MM.1S (cell line): ENCODE measurements at regions not wholly inside any gene's neighbourhood (a gene's known extent, or its start where the extent isn't known, plus 50 kb on each side); places are given as distances from the start of the nearest gene placed in this dataset.

Experiments
- DNase-seq: peaks from one replicate; pipeline ENCODE4 v3.0.0-alpha.2; 2015
- H2AFZ ChIP-seq: fragments of 300-600 bp; sonication (generic); 2 replicates; pipeline ENCODE4 v1.6.0; 2016; ENCODE audit warnings: antibody characterized with exemption, low read length
- H3F3A ChIP-seq: fragments of 300-600 bp; sonication (generic); 2 replicates; pipeline ENCODE4 v1.6.1; 2016; ENCODE audit warnings: mild to moderate bottlenecking, antibody characterized with exemption, low read length, moderate library complexity, mixed read lengths; ENCODE audit not compliant: insufficient read depth
- H3K27ac ChIP-seq: fragments of 300-600 bp; sonication (generic); 2 replicates; pipeline ENCODE4 v1.5.1; 2016; ENCODE audit warnings: mild to moderate bottlenecking, low read length
- H3K27me3 ChIP-seq: fragments of 300-600 bp; sonication (generic); replicated peaks from 2 replicates; pipeline ENCODE4 v1.6.0; 2016; ENCODE audit warnings: low read length; ENCODE audit not compliant: insufficient read depth
- H3K36me3 ChIP-seq: fragments of 300-600 bp; sonication (generic); replicated peaks from 2 replicates; pipeline ENCODE4 v1.6.1; 2016; ENCODE audit warnings: mild to moderate bottlenecking, low read length, mixed read lengths; ENCODE audit not compliant: insufficient read depth
- H3K4me1 ChIP-seq: fragments of 300-600 bp; sonication (generic); 2 replicates; pipeline ENCODE4 v1.6.1; 2016; ENCODE audit warnings: low read length, mixed read lengths
- H3K4me2 ChIP-seq: fragments of 300-600 bp; sonication (generic); 2 replicates; pipeline ENCODE4 v1.6.0; 2016; ENCODE audit warnings: low read depth, low read length
- H3K4me3 ChIP-seq: fragments of 300-600 bp; sonication (generic); 2 replicates; pipeline ENCODE4 v1.5.1; 2016; ENCODE audit warnings: low read length, mixed read lengths
- H3K79me2 ChIP-seq: fragments of 300-600 bp; sonication (generic); 2 replicates; pipeline ENCODE4 v1.6.1; 2016; ENCODE audit warnings: mixed run types, low read length, mixed read lengths
- H3K9ac ChIP-seq: fragments of 300-600 bp; sonication (generic); 2 replicates; pipeline ENCODE4 v1.6.1; 2016; ENCODE audit warnings: low read length, mixed read lengths
- H3K9me2 ChIP-seq: fragments of 300-600 bp; sonication (generic); replicated peaks from 2 replicates; pipeline ENCODE4 v1.6.1; 2016; ENCODE audit warnings: mild to moderate bottlenecking, low read length, mixed read lengths; ENCODE audit not compliant: insufficient read depth
- H3K9me3 ChIP-seq: fragments of 300-600 bp; sonication (generic); replicated peaks from 2 replicates; pipeline ENCODE4 v1.6.1; 2016; ENCODE audit warnings: mild to moderate bottlenecking, low read length, mixed read lengths; ENCODE audit not compliant: insufficient read depth
- H4K20me1 ChIP-seq: fragments of 300-600 bp; sonication (generic); 2 replicates; pipeline ENCODE4 v1.6.1; 2016; ENCODE audit warnings: mild to moderate bottlenecking, low read length, moderate library complexity, mixed read lengths; ENCODE audit not compliant: insufficient read depth
- EZH2 ChIP-seq: fragments of 300-600 bp; sonication (generic); optimal IDR thresholded peaks from 2 replicates; pipeline ENCODE3; 2017; ENCODE audit warnings: low read depth, mild to moderate bottlenecking, antibody characterized with exemption, low read length, mixed read lengths
- EZH2phosphoT487 ChIP-seq: fragments of 300-600 bp; sonication (generic); IDR thresholded peaks from 2 replicates; pipeline ENCODE4 v1.6.1; 2018; ENCODE audit warnings: antibody characterized with exemption, low read length
- TF ChIP-seq, protein P1 (sequence below): fragments of 300-600 bp; sonication (generic); IDR thresholded peaks from 2 replicates; pipeline ENCODE4 v1.5.1; 2016; ENCODE audit warnings: antibody characterized with exemption, low read length, mixed read lengths

DNA sequence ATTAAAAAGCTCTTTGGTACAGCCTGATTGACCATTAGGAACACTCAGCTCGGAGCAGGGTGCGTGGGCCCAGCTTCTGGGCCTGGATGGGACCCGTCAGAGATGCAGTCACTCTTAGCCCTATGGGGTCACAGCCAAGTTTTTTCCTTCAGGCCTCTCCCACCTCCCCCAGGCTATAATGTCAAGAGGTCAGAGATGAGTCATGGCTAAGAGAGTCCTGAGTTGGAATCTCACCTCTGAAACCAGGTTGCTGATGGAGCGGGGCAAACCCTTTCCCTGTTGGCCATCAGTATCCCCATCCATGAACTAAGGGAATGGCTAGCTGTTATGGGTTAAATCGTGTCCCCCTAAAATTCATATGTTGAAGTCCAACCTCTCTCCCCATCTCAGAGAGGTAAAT is 195.9 kb upstream of the POU3F1 start:
- no peaks in the 10 kb centered on the region for H3K9me3 ChIP-seq
- peaks cover 7% of the 10 kb centered on the region for H3K27me3 ChIP-seq
- no peaks in the 10 kb centered on the region for H3K9me2 ChIP-seq
- no peaks in the 10 kb centered on the region for H4K20me1 ChIP-seq
- H3F3A ChIP-seq = no peaks in the 10 kb centered on the region
- H3K79me2 ChIP-seq = no peaks in the 10 kb centered on the region
- H3K4me2 ChIP-seq = no peak overlapping the region
- H2AFZ ChIP-seq = no peak overlapping the region
- TF ChIP-seq EZH2 = no peak
- TF ChIP-seq, protein P1, sequence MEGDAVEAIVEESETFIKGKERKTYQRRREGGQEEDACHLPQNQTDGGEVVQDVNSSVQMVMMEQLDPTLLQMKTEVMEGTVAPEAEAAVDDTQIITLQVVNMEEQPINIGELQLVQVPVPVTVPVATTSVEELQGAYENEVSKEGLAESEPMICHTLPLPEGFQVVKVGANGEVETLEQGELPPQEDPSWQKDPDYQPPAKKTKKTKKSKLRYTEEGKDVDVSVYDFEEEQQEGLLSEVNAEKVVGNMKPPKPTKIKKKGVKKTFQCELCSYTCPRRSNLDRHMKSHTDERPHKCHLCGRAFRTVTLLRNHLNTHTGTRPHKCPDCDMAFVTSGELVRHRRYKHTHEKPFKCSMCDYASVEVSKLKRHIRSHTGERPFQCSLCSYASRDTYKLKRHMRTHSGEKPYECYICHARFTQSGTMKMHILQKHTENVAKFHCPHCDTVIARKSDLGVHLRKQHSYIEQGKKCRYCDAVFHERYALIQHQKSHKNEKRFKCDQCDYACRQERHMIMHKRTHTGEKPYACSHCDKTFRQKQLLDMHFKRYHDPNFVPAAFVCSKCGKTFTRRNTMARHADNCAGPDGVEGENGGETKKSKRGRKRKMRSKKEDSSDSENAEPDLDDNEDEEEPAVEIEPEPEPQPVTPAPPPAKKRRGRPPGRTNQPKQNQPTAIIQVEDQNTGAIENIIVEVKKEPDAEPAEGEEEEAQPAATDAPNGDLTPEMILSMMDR = no peak
- TF ChIP-seq EZH2phosphoT487 = no peak
- no peak for DNase-seq
- no peaks in the 10 kb centered on the region for H3K4me1 ChIP-seq
- H3K27ac ChIP-seq = no peak overlapping the region
- no peak overlapping the region for H3K4me3 ChIP-seq
- H3K9ac ChIP-seq = no peak overlapping the region
- H3K36me3 ChIP-seq = no peaks in the 10 kb centered on the region

DNA sequence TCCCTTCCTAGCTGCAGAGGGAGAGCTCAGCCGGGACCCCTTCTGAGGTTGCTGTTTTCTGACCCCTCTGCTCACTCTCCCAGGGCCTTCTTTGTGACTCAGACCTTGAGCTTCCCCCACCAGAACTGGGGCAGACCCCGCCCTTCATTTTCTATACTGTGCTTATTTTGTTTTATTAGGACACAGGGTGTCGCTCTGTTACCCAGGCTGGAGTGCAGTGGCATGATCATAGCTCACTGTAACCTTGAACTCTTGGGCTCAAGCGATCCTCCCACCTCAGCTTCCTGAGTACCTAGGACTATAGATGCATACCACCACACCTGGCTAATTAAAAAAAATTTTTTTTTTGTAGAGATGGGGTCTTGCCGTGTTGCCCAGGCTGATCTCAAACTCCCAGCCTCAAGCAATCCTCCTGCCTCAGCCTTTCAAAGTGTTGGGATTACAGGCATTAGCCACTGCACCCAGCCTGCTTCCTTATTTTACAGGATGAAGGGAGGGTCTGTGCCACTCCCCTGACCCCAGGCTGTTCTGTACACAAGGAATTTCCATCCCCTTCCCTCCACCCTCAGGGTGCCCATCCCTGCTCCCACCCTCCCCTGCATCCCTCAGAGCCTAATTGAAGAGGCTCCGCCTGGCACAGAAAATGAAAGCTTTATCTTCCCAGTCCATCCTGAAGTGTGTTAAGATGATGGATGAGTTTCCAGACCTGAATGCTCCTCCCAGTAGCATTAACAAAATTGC is 195.2 kb upstream of the POU3F1 start:
- no peak for DNase-seq
- Histone ChIP-seq H3K4me2 (no peak overlapping the region), H3K4me3 (no peak overlapping the region), H3K9ac (no peak overlapping the region), H4K20me1 (no peaks in the 10 kb centered on the region), H3K27ac (no peak overlapping the region), H3K9me2 (no peaks in the 10 kb centered on the region), H3K4me1 (no peaks in the 10 kb centered on the region), H3F3A (no peaks in the 10 kb centered on the region), H2AFZ (no peak overlapping the region), H3K36me3 (no peaks in the 10 kb centered on the region), H3K79me2 (no peaks in the 10 kb centered on the region), H3K9me3 (no peaks in the 10 kb centered on the region), H3K27me3 (peaks cover 1% of the 10 kb centered on the region)
- TF ChIP-seq EZH2phosphoT487 (no peak), EZH2 (no peak)
- TF ChIP-seq, protein P1 = no peak

DNA sequence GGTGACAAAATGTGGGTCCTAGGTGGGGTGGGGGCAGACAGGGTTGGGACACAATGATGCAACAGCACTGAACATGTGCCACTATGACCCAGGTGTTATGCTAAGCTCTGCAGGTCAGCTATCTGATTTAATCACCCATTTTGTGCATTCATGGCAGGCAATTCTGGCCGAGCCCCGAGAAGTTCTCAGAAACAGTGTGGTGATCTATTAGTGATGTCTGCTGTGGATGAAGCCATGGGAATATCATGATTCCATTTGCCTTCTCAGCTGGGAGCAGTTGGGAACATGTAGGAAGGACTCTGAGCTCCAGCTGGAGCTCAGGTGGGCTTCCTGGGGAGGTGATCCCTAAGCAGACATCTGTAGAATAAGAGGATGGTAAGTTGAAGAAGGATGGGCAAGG is 194.0 kb upstream of the POU3F1 start:
- H3K9me2 ChIP-seq = no peaks in the 10 kb centered on the region
- no peaks in the 10 kb centered on the region for H3K9me3 ChIP-seq
- no peaks in the 10 kb centered on the region for H3K36me3 ChIP-seq
- no peak for DNase-seq
- no peak overlapping the region for H3K4me2 ChIP-seq
- no peaks in the 10 kb centered on the region for H3K4me1 ChIP-seq
- H3K27me3 ChIP-seq = no peaks in the 10 kb centered on the region
- H3F3A ChIP-seq = no peaks in the 10 kb centered on the region
- no peak for TF ChIP-seq EZH2phosphoT487
- TF ChIP-seq, protein P1 = no peak
- TF ChIP-seq EZH2 = no peak
- no peak overlapping the region for H3K27ac ChIP-seq
- no peaks in the 10 kb centered on the region for H4K20me1 ChIP-seq
- no peak overlapping the region for H2AFZ ChIP-seq
- H3K79me2 ChIP-seq = no peaks in the 10 kb centered on the region
- H3K9ac ChIP-seq = no peak overlapping the region
- no peak overlapping the region for H3K4me3 ChIP-seq
